ENCODE measurements at regions not wholly inside any gene's neighbourhood (a gene's known extent, or its start where the extent isn't known, plus 50 kb on each side); places are given as distances from the start of the nearest gene placed in this dataset.

- Histone ChIP-seq H3K27me3 (ENCODE audit: control insufficient read depth in 2 of 2, insufficient read depth in 2 of 2, low read length in 2 of 2) (no peaks in the 10 kb centered on the region), H3K36me3 (ENCODE audit: control insufficient read depth in 2 of 2, extremely low read depth in 1 of 2, insufficient read depth in 2 of 2, low read length in 2 of 2) (no peaks in the 10 kb centered on the region), H4K20me1 (replicated peaks; ENCODE audit: control insufficient read depth, extremely low read depth, insufficient read depth, low read length) (no peaks in the 10 kb centered on the region), H3K9me3 (replicated peaks; ENCODE audit: control insufficient read depth, insufficient read depth, low read length) (no peaks in the 10 kb centered on the region), H3K9ac (replicated peaks; ENCODE audit: extremely low read depth, insufficient read depth, low read length) (no peak overlapping the region), H3K4me1 (ENCODE audit: control insufficient read depth, extremely low read depth, insufficient read depth, low read length) (no peaks in the 10 kb centered on the region), H3K4me3 (replicated peaks in 1 of 3; ENCODE audit: insufficient read depth in 1 of 3, low read depth in 1 of 3, low read length in 3 of 3) (no peak overlapping the region), H3K27ac (ENCODE audit: insufficient read depth, low read depth, low read length) (no peak overlapping the region), H3K4me2 (ENCODE audit: insufficient read depth, low read length) (no peak overlapping the region), H3K79me2 (ENCODE audit: control insufficient read depth, insufficient read depth, low read length) (no peaks in the 10 kb centered on the region), H2AFZ (ENCODE audit: low read depth, low read length) (no peak overlapping the region), H3K9me1 (replicated peaks; ENCODE audit: control insufficient read depth, extremely low read depth, insufficient read depth, low read length) (no peaks in the 10 kb centered on the region)
- DNase-seq (ENCODE audit: low read depth, low spot score) (no peak), FAIRE-seq (no peak)
- POLR2A ChIA-PET = no interaction called here
- intact Hi-C loops (cut with micrococcal nuclease) (no loop called here), dilution Hi-C loops (cut with MboI; ENCODE audit: extremely low pct_ligation_motif_present, low sequenced_read_pairs) (no loop called here)
- no peak for TF ChIP-seq FOS (IDR thresholded peaks at IDR 0.05; ENCODE audit: borderline replicate concordance, insufficient read depth, low read length)
- TF ChIP-seq POLR2A (IDR thresholded peaks at IDR 0.05; ENCODE audit: low read depth, low read length) = no peak
- TF ChIP-seq GATA2 (IDR thresholded peaks at IDR 0.05; ENCODE audit: insufficient read depth, insufficient read length, low read depth, low read length) = no peak
- TF ChIP-seq, protein P1, sequence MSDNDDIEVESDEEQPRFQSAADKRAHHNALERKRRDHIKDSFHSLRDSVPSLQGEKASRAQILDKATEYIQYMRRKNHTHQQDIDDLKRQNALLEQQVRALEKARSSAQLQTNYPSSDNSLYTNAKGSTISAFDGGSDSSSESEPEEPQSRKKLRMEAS (IDR thresholded peaks at IDR 0.05; ENCODE audit: insufficient read depth, insufficient read length) = no peak
- no peak for TF ChIP-seq POLR2AphosphoS5 (IDR thresholded peaks at IDR 0.05; ENCODE audit: insufficient read depth, low read depth, low read length)
- TF ChIP-seq MYC (IDR thresholded peaks at IDR 0.05; ENCODE audit: low read depth, low read length) = no peak
- TF ChIP-seq JUN (IDR thresholded peaks at IDR 0.05; ENCODE audit: borderline replicate concordance, insufficient read depth, insufficient read length, low read depth) = no peak
- TF ChIP-seq EZH2 (IDR thresholded peaks at IDR 0.05; ENCODE audit: borderline replicate concordance, low read depth, low read length, severe bottlenecking) = no peak
- TF ChIP-seq, protein P2, sequence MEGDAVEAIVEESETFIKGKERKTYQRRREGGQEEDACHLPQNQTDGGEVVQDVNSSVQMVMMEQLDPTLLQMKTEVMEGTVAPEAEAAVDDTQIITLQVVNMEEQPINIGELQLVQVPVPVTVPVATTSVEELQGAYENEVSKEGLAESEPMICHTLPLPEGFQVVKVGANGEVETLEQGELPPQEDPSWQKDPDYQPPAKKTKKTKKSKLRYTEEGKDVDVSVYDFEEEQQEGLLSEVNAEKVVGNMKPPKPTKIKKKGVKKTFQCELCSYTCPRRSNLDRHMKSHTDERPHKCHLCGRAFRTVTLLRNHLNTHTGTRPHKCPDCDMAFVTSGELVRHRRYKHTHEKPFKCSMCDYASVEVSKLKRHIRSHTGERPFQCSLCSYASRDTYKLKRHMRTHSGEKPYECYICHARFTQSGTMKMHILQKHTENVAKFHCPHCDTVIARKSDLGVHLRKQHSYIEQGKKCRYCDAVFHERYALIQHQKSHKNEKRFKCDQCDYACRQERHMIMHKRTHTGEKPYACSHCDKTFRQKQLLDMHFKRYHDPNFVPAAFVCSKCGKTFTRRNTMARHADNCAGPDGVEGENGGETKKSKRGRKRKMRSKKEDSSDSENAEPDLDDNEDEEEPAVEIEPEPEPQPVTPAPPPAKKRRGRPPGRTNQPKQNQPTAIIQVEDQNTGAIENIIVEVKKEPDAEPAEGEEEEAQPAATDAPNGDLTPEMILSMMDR (IDR thresholded peaks at IDR 0.05; ENCODE audit: extremely low read depth in 1 of 2, insufficient read depth in 1 of 2, low read depth in 1 of 2, low read length in 2 of 2) = no peak
- no TSS peak for BruUV-seq (replicated peaks)
- CTCF ChIA-PET = no interaction called here
Measured at GRCh38 chr6:23111984-23112383, 542.6 kb downstream of the HDGFL1 start.
